HG03108 (cell line): ENCODE measurements at regions not wholly inside any gene's neighbourhood (a gene's known extent, or its start where the extent isn't known, plus 50 kb on each side); places are given as distances from the start of the nearest gene placed in this dataset.

ENCODE experiments used
- ATAC-seq: cut with Tn5 transposase; IDR thresholded peaks from one replicate; pipeline ENCODE4 v1.9.1; 2021; ENCODE audit warnings: moderate library complexity; ENCODE audit not compliant: unreplicated experiment

GRCh38 chr12:59087691-59088090 lies 167.4 kb upstream of the LRIG3 start:
- no peak for ATAC-seq

GRCh38 chr12:59087077-59087673 lies 166.9 kb upstream of the LRIG3 start:
- no peak for ATAC-seq

GRCh38 chr12:59086126-59086525 lies 165.8 kb upstream of the LRIG3 start:
- ATAC-seq, result no peak

DNA sequence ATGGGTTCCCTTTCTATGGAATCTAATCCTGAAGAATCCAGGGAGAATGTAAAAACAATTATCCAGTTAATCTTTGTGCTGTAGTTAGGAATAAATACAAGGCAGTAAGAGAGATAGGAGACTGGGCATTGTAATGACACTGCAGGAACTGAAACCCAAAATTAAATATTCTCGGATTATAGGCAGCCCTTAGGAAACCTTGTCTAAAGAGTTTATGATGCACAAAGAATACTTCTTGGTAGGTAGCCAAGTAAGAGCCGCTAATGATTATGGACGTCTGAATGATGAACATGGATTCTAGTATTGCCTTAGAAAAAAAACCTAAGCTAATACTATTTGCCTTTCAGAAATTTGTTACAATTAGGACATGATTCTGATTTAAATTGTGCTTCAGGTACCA lies 165.4 kb upstream of the LRIG3 start:
- ATAC-seq, result no peak

GRCh38 chr12:59084511-59085375 lies 164.4 kb upstream of the LRIG3 start:
- ATAC-seq, result no peak

- ATAC-seq, result no peak
Measured at GRCh38 chr12:59082952-59083351, 162.6 kb upstream of the LRIG3 start.

GRCh38 chr12:59080101-59080500 lies 159.8 kb upstream of the LRIG3 start:
- no peak for ATAC-seq

DNA sequence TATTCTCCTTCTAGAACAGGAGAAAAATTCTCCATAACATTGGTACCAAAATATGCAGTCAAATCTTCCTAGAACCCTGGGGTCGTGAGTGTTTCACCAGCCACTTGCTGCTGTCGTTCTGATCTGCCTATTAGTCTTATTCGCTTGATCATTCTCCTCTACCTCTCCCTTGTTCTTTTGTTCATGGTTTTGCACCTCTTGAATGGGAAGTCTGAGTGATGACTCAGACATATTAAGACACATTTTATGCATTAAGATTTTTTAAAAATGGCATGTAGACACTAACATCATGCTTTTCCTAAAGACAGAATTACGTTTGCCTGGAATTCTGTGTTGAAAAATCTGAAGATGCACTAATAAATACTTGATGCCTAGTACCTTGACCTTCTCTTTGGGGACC lies 159.2 kb upstream of the LRIG3 start:
- ATAC-seq, result no peak

DNA sequence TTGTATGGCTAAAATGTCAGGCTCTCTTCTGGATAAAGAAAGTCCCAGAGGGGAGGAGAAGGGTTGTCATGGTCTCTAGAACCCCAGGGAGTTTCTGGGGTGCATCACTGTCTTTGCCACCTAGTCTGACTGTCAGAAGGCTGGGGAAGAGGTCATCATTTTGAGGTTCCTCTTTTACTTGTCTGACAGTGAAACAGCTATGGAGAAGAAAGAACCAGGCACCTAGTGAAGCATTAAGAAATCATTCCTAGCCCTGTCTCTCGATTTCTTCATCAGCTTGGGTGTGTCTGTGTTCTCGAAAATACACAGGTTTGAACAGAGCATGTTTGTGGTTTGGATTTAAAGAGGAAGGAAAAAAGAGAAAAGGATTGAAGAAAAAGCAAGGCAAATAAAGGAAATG lies 158.7 kb upstream of the LRIG3 start:
- no peak for ATAC-seq

DNA sequence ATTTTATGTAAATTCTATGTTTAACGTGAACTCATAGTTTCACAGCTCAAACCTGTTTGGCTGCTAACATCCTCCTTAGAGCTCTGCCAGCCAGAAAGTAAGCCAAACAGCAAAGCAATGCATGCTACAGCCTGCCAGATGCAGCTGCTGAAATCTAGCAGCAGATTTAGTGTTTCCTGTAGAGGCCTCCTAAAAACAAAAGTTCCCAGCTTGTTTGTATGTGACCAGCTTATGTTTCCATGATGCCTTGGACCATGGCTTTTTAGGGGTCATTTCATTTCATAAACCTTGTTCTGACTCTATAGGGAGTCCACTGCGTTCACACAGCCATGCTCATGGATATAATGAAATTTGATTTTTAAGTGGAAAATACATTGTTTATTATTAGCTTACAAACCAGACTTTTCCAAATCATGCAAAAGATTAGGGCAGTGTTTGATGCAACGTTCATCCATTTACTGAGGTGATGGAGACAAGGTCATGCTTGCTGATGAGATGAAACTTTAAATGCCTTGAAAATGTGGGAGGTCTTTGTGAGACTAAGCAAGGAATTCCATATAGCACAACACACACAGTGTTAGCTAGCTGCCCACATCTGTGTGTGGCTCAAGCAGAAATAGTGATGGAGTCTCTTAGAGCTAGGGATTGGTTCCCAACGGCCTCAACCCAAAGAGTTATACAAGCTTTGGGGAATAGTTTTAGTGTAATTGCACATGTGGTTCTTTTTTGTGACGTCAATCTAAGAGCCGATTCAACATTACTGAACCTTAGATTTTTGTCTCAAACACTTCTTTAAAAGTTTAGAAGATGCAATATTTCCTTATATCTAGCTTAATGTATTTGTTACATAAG lies 157.5 kb upstream of the LRIG3 start:
- no peak for ATAC-seq

- ATAC-seq, result no peak
Measured at GRCh38 chr12:59077153-59077552, 156.8 kb upstream of the LRIG3 start.

DNA sequence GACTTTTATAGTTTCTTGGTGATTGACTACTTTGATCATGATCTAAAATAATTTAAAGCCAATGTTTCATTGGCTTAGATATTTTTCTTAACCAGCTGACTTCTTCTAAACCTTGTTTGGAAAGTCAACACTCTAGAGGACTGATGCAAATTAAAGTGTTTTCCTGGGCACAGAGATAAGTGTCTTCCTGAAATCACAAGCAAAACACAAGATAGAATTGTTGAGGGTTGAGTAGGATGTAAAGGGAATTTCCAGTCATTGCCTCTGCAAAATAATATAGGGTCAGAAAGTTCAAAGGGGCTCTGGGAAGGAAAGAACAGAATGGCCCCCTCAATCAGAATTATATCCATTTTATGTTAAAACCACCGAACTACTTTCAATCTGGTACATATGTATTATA lies 156.3 kb upstream of the LRIG3 start:
- ATAC-seq, result no peak

DNA sequence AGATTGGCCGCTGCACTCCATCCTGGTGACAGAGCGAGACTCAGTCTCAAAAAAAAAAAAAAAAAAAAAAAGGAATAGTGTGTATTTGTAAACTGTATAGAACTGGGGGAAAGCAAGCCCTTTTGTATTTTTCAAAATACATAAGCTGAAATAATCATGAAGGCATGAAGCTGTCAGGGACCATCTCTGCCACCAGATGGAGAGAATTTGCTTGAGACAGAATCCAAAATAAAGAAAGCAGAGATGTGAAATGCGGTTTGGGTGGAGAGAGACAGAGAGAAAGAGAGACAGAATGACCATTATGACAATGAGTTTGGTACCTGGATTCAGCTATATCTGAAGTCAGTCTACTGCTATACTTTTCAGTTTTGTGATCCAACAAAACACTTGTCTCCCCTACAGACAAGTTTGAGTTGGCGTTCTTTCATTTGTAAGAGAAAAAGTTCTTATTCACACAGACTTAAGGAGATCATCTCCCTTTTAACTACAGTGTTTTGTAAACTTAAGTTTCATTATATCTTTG lies 155.7 kb upstream of the LRIG3 start:
- no peak for ATAC-seq

DNA sequence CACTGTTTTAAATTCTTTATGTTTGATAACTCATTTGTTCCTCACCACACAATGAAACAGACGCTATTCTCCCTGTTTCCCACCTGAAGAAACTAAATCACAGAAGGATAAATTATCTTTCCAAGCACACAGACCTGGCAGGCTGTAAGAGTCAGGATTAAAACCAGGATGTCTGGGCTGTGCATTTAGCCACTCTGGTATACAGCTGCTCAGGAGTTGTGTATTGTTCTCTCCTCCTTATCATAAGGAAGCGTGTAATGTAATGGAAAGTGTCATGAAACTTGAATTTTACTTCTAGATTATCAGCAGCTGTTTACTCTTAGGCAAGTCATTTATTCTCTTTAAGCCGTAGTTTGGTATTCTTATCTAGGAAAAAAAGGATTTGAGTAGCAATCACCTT lies 154.8 kb upstream of the LRIG3 start:
- no peak for ATAC-seq

DNA sequence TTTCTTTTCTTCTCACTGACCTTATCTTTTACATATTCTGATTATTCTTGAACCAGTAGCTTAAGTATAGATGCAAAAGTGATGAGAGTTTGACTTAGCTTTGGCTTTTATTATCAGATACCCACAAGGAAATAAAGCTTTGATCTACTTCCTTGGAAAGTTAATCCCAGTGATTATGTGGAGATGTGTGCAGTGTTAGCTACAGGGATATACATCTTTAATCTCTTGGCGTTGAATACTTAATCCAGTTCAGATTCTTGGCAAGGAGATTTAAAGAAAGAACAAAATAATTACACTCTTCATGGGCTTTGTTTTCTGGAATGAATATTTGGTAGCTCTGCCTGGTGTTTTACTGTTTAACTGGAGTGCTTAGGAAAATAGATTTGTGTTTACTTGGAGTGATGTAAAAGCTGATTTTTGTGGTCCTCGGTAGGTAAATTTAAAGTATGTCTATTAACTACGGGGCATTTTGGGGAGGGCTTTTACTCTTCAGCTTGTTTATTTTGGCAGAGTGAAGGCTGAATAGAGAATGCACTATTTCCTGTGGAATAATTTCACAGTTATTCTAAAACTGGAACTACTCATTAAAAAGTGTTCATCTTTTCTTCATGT lies 150.1 kb upstream of the LRIG3 start:
- ATAC-seq, result no peak

DNA sequence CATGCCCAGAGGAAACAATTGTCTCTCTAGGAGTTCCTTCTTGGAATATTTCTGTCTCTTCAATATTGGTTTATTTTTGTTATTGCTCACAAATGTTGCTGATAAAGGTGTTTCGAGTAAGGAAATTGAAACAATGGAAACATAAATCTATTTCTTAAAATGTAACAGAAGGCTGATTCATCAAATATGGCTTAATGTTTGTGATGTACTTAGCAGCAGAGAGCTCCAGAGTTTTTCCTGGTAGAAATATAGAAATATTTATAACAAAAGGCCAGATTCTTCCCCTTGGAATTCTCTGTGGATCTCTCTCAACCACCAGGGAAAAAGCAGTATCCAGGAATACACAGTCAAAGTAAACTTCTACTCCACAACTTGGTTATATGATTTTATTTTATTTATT lies 149.2 kb upstream of the LRIG3 start:
- ATAC-seq, result no peak

- no peak for ATAC-seq
Measured at GRCh38 chr12:59068436-59068835, 148.1 kb upstream of the LRIG3 start.

DNA sequence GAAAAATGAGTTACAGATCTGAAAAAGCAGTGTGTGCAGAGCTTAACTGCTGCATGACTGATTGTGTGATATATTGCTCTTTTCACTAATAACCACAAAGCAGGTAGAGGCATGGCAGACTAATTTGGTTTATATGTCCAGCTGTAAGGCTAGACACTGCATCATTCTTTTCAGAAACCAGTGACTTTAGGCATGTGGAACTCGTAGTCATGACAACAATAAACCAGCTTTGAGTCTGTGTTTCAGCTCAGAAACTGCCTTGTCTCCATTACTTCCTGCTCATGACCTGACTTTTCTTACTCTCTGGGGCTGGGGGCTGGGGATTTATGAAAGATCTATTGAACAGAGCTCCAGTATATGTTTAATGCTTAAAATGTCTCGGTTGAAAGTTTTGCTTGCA lies 146.8 kb upstream of the LRIG3 start:
- no peak for ATAC-seq

GRCh38 chr12:59066445-59066844 lies 146.1 kb upstream of the LRIG3 start:
- no peak for ATAC-seq

DNA sequence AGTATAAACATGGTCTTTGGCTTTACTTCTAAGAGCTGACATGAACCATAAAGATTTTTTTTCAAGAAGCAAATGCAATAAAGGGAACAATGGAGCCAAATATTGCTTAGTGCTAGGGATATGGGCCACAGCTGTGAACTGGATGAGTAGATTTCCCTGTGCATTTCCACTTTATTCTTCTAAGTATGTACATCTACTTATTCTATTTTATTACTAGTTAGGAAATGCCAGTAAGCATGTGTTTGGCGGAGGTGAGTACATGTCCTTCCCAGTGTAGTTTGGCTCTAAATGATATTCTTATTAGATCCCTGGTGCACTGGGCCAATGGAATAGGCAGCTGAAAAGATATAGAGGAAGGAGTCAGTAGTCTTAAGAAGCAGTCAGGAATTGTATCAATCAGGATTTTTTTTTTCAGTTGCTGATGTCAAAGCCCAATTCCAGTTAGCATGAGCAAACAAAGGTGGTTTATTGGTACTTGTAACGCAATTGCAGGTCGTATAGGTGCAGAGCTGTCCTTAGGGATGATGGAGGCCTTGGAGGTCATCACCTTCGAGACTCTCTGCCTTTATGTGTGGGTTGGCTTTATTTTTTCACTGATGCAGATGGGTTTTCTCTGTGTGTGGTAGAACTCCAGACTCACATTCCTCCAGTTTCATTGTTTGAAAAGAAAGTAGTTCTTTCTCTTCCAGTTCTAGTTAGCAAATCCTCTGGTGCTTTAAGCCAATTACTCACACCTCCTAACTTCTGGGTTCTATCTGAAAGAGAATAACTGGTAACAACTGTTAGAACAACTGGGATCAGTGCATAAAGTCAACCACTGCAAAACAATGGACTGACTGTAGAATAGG lies 139.0 kb upstream of the LRIG3 start:
- no peak for ATAC-seq
